ENCODE measurements at regions not wholly inside any gene's neighbourhood (a gene's known extent, or its start where the extent isn't known, plus 50 kb on each side); places are given as distances from the start of the nearest gene placed in this dataset.

DNA sequence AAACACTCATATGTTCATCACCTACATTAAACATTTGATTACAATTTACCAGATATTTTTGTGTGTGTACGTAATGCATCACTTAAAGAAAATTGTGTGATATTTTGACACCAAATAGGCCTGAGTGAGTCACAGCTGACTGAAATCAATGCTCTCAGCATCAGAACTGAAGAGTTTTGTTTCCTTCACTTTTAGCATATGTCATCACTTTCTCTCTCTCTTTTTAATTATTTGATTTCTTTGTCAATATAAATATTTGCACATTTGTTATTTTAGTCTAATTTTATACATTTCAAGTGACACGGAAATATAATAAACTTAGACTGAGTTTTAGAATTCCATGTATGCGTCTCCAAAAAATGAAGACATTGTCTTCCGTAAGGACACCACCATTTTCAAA is 545.3 kb downstream of the PTPRC start:
- no peaks in the 10 kb centered on the region for H3K27me3 Mint-ChIP-seq
- H3K36me3 Mint-ChIP-seq (ENCODE audit: insufficient read depth), result no peaks in the 10 kb centered on the region
- TF ChIP-seq, protein P1, sequence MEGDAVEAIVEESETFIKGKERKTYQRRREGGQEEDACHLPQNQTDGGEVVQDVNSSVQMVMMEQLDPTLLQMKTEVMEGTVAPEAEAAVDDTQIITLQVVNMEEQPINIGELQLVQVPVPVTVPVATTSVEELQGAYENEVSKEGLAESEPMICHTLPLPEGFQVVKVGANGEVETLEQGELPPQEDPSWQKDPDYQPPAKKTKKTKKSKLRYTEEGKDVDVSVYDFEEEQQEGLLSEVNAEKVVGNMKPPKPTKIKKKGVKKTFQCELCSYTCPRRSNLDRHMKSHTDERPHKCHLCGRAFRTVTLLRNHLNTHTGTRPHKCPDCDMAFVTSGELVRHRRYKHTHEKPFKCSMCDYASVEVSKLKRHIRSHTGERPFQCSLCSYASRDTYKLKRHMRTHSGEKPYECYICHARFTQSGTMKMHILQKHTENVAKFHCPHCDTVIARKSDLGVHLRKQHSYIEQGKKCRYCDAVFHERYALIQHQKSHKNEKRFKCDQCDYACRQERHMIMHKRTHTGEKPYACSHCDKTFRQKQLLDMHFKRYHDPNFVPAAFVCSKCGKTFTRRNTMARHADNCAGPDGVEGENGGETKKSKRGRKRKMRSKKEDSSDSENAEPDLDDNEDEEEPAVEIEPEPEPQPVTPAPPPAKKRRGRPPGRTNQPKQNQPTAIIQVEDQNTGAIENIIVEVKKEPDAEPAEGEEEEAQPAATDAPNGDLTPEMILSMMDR (IDR thresholded peaks at IDR 0.05; ENCODE audit: unreplicated experiment), result no peak
- peaks cover 7% of the 10 kb centered on the region for H3K4me1 Mint-ChIP-seq (ENCODE audit: low read depth)
- no peaks in the 10 kb centered on the region for H3K9me3 Mint-ChIP-seq (ENCODE audit: low read depth)
- DNase-seq (ENCODE audit: low spot score, unreplicated experiment), result no peak
- H3K27ac Mint-ChIP-seq, result no peak overlapping the region
- H3K4me3 Mint-ChIP-seq (ENCODE audit: low read depth), result no peak overlapping the region

DNA sequence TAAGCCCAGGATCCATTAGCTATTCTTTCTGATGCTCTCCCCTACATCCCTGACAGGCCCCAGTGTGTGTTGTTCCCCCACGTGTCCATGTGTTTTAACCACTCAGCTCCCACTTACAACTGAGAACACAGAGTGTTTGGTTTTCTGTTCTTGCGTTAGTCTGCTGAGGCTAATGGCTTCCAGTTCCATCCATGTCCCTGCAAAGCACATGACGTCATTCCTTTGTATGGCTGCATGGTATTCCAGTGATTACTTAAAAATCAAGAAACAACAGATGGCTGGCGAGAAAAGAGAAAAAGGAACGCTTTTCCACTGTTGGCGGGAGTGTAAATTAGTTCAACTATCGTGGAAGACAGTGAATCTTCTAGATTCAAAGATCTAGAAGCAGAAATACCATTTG is 556.0 kb downstream of the PTPRC start:
- H3K27ac Mint-ChIP-seq, result no peak overlapping the region
- no peaks in the 10 kb centered on the region for H3K27me3 Mint-ChIP-seq
- H3K4me3 Mint-ChIP-seq (ENCODE audit: low read depth), result no peak overlapping the region
- no peaks in the 10 kb centered on the region for H3K36me3 Mint-ChIP-seq (ENCODE audit: insufficient read depth)
- TF ChIP-seq, protein P1 (IDR thresholded peaks at IDR 0.05; ENCODE audit: unreplicated experiment), result no peak
- no peak for DNase-seq (ENCODE audit: low spot score, unreplicated experiment)
- H3K4me1 Mint-ChIP-seq (ENCODE audit: low read depth), result no peaks in the 10 kb centered on the region
- no peaks in the 10 kb centered on the region for H3K9me3 Mint-ChIP-seq (ENCODE audit: low read depth)

DNA sequence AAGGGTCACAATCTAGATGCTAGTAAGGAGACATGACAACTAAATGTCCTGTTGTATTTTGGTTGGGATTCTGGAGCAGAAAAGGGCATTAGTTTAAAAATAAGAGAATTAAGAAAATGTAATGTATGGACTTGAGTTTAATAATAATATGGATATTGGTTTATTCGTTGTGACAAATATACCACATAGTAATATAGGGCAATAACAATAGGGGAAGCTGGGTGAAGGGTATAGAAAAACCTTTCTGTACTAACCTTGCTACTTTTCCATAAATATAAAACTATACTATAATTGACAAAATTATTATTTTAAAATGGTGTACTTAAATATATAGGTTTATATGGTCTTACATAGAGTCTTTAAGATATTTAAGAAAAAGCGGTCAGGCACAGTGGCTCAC is 558.9 kb downstream of the PTPRC start:
- Mint-ChIP-seq H3K27me3 (no peaks in the 10 kb centered on the region), H3K36me3 (ENCODE audit: insufficient read depth) (no peaks in the 10 kb centered on the region), H3K4me3 (ENCODE audit: low read depth) (no peak overlapping the region), H3K4me1 (ENCODE audit: low read depth) (peaks cover 4% of the 10 kb centered on the region), H3K27ac (no peak overlapping the region), H3K9me3 (ENCODE audit: low read depth) (no peaks in the 10 kb centered on the region)
- no peak for DNase-seq (ENCODE audit: low spot score, unreplicated experiment)
- TF ChIP-seq, protein P1 (IDR thresholded peaks at IDR 0.05; ENCODE audit: unreplicated experiment), result no peak

DNA sequence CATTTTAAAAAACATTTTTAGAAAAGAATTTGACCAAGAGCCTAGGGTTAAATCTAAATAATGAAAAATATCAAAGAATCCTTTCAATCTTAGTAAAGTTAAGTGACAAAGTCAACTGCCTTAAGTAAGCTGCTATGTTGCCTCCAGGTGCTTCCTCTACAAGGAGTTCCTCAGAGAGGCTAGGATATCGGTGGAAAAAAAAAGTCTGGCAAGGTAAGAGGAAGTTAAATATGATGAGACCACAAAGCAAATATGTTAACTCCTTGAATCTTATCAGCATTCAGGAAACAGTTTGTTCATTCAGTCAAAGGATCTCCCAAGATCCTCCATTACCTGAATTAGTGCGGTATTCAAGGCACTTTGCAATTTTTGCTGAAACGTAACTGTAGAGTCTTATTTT is 563.5 kb downstream of the PTPRC start:
- Mint-ChIP-seq H3K27me3 (no peaks in the 10 kb centered on the region), H3K9me3 (ENCODE audit: low read depth) (no peaks in the 10 kb centered on the region), H3K4me3 (ENCODE audit: low read depth) (no peak overlapping the region), H3K4me1 (ENCODE audit: low read depth) (peaks cover 6% of the 10 kb centered on the region), H3K27ac (no peak overlapping the region), H3K36me3 (ENCODE audit: insufficient read depth) (no peaks in the 10 kb centered on the region)
- TF ChIP-seq, protein P1 (IDR thresholded peaks at IDR 0.05; ENCODE audit: unreplicated experiment), result no peak
- no peak for DNase-seq (ENCODE audit: low spot score, unreplicated experiment)

DNA sequence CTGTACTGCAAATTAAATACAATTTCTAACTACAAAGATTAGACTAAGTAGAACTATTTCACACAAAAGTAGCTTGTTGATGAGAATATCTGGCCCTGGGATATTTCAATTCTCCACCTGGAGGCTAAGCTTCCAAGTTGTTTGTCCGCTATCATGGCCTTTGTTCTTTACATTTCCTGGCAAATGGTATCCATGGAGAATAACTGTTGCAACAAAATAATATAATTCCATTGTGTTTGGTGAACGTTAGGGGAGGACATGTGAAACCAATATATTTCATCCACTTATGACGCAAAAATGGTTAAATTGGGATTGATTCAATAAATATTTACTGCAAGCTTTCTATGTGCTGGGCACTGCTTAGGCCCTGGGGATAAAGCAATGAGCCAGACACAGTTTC is 565.4 kb downstream of the PTPRC start:
- no peak overlapping the region for H3K27ac Mint-ChIP-seq
- no peak overlapping the region for H3K4me3 Mint-ChIP-seq (ENCODE audit: low read depth)
- H3K27me3 Mint-ChIP-seq, result no peaks in the 10 kb centered on the region
- TF ChIP-seq, protein P1 (IDR thresholded peaks at IDR 0.05; ENCODE audit: unreplicated experiment), result no peak
- H3K9me3 Mint-ChIP-seq (ENCODE audit: low read depth), result no peaks in the 10 kb centered on the region
- DNase-seq (ENCODE audit: low spot score, unreplicated experiment), result no peak
- no peaks in the 10 kb centered on the region for H3K36me3 Mint-ChIP-seq (ENCODE audit: insufficient read depth)
- H3K4me1 Mint-ChIP-seq (ENCODE audit: low read depth), result peaks cover 6% of the 10 kb centered on the region
